ENCODE measurements at regions not wholly inside any gene's neighbourhood (a gene's known extent, or its start where the extent isn't known, plus 50 kb on each side); places are given as distances from the start of the nearest gene placed in this dataset.
"Not testable (repeated sequence)": the region's sequence is repeated elsewhere in the genome, so short reads cannot be mapped to it uniquely, and the experiment has no call there.

- no peak for DNase-seq
Observed at GRCh38 chr13:46463719-46464118, 76.7 kb upstream of the RUBCNL start.

GRCh38 chr13:46460223-46460622, 73.2 kb upstream of the RUBCNL start:
- not testable (repeated sequence) for DNase-seq

- not testable (repeated sequence) for DNase-seq
Observed at GRCh38 chr13:46457255-46457654, 70.2 kb upstream of the RUBCNL start.

GRCh38 chr13:46455924-46456323, 68.9 kb upstream of the RUBCNL start:
- peak; percentile 58 for DNase-seq

- DNase-seq: not testable (repeated sequence)
Observed at GRCh38 chr13:46451145-46451544, 64.1 kb upstream of the RUBCNL start.

GRCh38 chr13:46449949-46450348, 62.9 kb upstream of the RUBCNL start:
- not testable (repeated sequence) for DNase-seq

GRCh38 chr13:46448148-46448547, 61.1 kb upstream of the RUBCNL start:
- peak; percentile 52 for DNase-seq

GRCh38 chr13:46437808-46438404, 50.9 kb upstream of the RUBCNL start:
- peak; percentile 1 for DNase-seq

All from fibroblast of skin of right quadriceps (primary cell).